GM19043 (cell line): ENCODE measurements at regions not wholly inside any gene's neighbourhood (a gene's known extent, or its start where the extent isn't known, plus 50 kb on each side); places are given as distances from the start of the nearest gene placed in this dataset.
"Not testable (repeated sequence)": the region's sequence is repeated elsewhere in the genome, so short reads cannot be mapped to it uniquely, and the experiment has no call there.

Experiments used
- ATAC-seq: cut with Tn5 transposase; IDR thresholded peaks from one replicate; pipeline ENCODE4 v1.9.1; 2021; ENCODE audit warnings: low read depth; ENCODE audit not compliant: unreplicated experiment

- no peak for ATAC-seq
Measured at GRCh38 chr7:10475940-10476641, 497.6 kb upstream of the PHF14 start.

GRCh38 chr7:10476642-10477041 lies 497.0 kb upstream of the PHF14 start:
- ATAC-seq, result no peak

- no peak for ATAC-seq
Measured at GRCh38 chr7:10483671-10484070, 490.0 kb upstream of the PHF14 start.

- ATAC-seq, result no peak
Measured at GRCh38 chr7:10484767-10485166, 488.9 kb upstream of the PHF14 start.

- not testable (repeated sequence) for ATAC-seq
Measured at GRCh38 chr7:10501206-10501884, 472.3 kb upstream of the PHF14 start.

- ATAC-seq, result no peak
Measured at GRCh38 chr7:10507032-10507431, 466.6 kb upstream of the PHF14 start.

- no peak for ATAC-seq
Measured at GRCh38 chr7:10521306-10521705, 452.4 kb upstream of the PHF14 start.

- not testable (repeated sequence) for ATAC-seq
Measured at GRCh38 chr7:10533429-10533828, 440.2 kb upstream of the PHF14 start.

- no peak for ATAC-seq
Measured at GRCh38 chr7:10536561-10536960, 437.1 kb upstream of the PHF14 start.

- ATAC-seq, result no peak
Measured at GRCh38 chr7:10537764-10538163, 435.9 kb upstream of the PHF14 start.

GRCh38 chr7:10557375-10557774 lies 416.3 kb upstream of the PHF14 start:
- no peak for ATAC-seq

GRCh38 chr7:10560497-10560896 lies 413.2 kb upstream of the PHF14 start:
- no peak for ATAC-seq

- no peak for ATAC-seq
Measured at GRCh38 chr7:10568891-10569290, 404.8 kb upstream of the PHF14 start.

- no peak for ATAC-seq
Measured at GRCh38 chr7:10571759-10572158, 401.9 kb upstream of the PHF14 start.

GRCh38 chr7:10577866-10578374 lies 395.8 kb upstream of the PHF14 start:
- ATAC-seq, result no peak

- no peak for ATAC-seq
Measured at GRCh38 chr7:10579561-10579960, 394.1 kb upstream of the PHF14 start.

- ATAC-seq, result no peak
Measured at GRCh38 chr7:10584886-10585285, 388.8 kb upstream of the PHF14 start.

- ATAC-seq, result no peak
Measured at GRCh38 chr7:10588084-10588483, 385.6 kb upstream of the PHF14 start.

GRCh38 chr7:10592604-10593003 lies 381.1 kb upstream of the PHF14 start:
- no peak for ATAC-seq

GRCh38 chr7:10593080-10593479 lies 380.6 kb upstream of the PHF14 start:
- ATAC-seq, result no peak

GRCh38 chr7:10596827-10597226 lies 376.8 kb upstream of the PHF14 start:
- ATAC-seq, result no peak

GRCh38 chr7:10604128-10604527 lies 369.5 kb upstream of the PHF14 start:
- ATAC-seq, result no peak
